Right cardiac atrium (tissue), 5 donors: ENCODE measurements at regions not wholly inside any gene's neighbourhood (a gene's known extent, or its start where the extent isn't known, plus 50 kb on each side); places are given as distances from the start of the nearest gene placed in this dataset.

Experiments
- ATAC-seq, 2 donors: fragments of 200-7000 bp; cut with Tn5 transposase; one replicate each; pipeline versions ENCODE4 v1.8.0 to v1.9.1; 2020; ENCODE audit warnings: moderate library complexity in 2 of 2, mild to moderate bottlenecking in 1 of 2
- DNase-seq, 3 donors: peaks; one replicate each; pipeline ENCODE4 v3.0.0-alpha.2; 2020
- H3K27ac ChIP-seq: one replicate; pipeline ENCODE4 v1.5.1; 2013; ENCODE audit warnings: mild to moderate bottlenecking, low read length, control low read depth, moderate library complexity
- H3K27me3 ChIP-seq: one replicate; pipeline ENCODE4 v1.6.1; 2013; ENCODE audit not compliant: control insufficient read depth, insufficient read depth
- H3K4me1 ChIP-seq: one replicate; pipeline ENCODE4 v1.6.1; 2013; ENCODE audit warnings: low read length; ENCODE audit not compliant: control insufficient read depth, insufficient read depth
- H3K4me3 ChIP-seq: one replicate; pipeline ENCODE4 v1.5.1; 2013; ENCODE audit warnings: low read length, control low read depth
- H3K9me3 ChIP-seq: one replicate; pipeline ENCODE4 v1.6.1; 2013; ENCODE audit warnings: low read length; ENCODE audit not compliant: control insufficient read depth
- WGBS: extraction: QIAGEN DNeasy Blood & Tissue Kit; methylation state at CpG from one replicate; pipeline ENCODE4 v1.1.7; 2013; 5-methylcytosine and 5-hydroxymethylcytosine counted together
- intact Hi-C, 4 donors: fragments of 100-400 bp; cut with DNase I; formaldehyde crosslinking; loops; one replicate each; pipeline versions ENCODE4 v1.11.0 to v1.14.0; 2022 to 2023
- donor health status: healthy with polysubstance abuse.
- donor health status: DM: no; HTN: yes; CAD: no.
- donor health status: DM: no; HTN: no; CAD: no.
- donor health status: DM: no; HTN: yes; CAD: no; lungs with severe emphysema.
- donor health status: DM: yes; HTN: yes; CAD: no.

DNA sequence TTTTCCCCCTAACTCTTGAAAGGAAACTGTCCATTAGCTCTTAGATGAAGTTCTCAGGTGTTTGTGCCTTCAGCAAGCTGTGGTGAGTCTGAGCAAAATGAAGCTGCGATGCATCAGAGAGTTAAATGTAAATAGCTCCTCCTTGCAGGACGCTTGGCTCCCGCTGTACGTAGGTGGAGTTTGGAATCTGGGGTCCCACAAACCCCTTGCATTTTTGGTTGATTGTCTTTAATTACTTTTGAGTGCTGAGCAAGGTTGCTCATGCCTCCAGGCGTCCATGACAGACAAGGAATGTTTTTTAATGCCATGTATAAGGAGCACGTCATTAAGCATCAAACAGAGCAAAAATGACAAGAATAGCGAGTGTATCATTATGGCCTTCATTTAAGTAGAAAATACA is 300.5 kb downstream of the TFAP2C start:
- DNase-seq (no peak), ATAC-seq (no peak)
- 13% methylated on average over 7 of the region's 7 CpGs for WGBS
- Histone ChIP-seq H3K4me3 (no peak overlapping the region), H3K4me1 (no peaks in the 10 kb centered on the region), H3K9me3 (no peaks in the 10 kb centered on the region), H3K27ac (no peak overlapping the region), H3K27me3 (peaks cover 3% of the 10 kb centered on the region)
- intact Hi-C loops, result no loop called here

DNA sequence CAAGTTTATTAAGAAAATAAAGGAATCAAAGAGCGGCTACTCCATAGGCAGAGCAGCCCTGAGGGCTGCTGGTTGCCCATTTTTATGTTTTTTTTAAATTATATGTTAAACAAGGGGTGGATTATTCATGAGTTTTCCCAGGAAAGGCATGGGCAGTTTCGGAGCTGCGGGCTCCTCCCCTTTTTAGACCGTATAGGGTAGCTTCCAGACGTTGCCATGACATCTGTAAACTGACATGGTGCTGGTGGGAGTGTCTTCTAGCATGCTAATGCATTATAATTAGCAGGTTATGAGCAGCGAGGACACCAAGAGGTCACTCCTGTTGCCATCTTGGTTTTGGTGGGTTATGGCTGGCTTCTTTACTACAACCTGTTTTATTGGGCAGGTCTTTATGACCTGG is 301.8 kb downstream of the TFAP2C start:
- H3K4me1 ChIP-seq, result no peaks in the 10 kb centered on the region
- no peak overlapping the region for H3K4me3 ChIP-seq
- 71% methylated on average over 6 of the region's 6 CpGs for WGBS
- intact Hi-C loops, result no loop called here
- no peak for DNase-seq
- H3K27me3 ChIP-seq, result peaks cover 3% of the 10 kb centered on the region
- ATAC-seq, result no peak
- H3K27ac ChIP-seq, result no peak overlapping the region
- H3K9me3 ChIP-seq, result no peaks in the 10 kb centered on the region

DNA sequence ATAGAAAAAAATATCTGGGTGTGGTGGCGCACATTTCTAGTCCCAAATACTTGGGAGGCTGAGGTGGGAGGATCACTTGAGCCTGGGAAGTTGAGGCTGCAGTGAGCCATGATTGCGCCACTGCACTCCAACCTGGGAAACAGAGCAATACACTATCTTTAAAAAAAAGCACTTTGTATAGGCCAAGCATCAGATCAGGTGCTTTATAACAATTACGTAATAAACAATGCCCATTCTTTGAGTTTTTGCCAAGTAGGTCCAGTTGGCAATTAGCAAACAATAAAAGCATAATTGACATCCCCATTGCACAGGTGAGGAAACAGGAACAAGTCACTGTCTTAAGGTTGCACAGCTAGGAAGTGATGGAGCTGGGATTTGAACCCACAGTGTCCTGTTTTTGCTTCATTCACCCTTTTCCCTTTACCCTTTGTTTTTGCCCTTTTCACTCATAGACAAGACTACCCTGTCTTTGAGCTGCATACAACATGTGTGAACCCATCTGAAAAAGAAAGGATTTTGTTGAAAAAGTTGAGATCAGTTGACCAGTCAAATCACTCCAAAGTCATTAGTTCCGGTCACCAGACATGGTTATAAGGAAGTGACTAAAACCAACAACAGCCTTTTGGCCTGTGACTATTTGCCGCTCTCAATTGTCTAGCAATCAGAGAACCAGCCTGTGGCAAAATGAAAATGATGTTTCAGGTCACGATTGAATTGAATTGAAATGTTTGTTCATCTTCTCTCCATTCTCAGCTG is 303.6 kb downstream of the TFAP2C start:
- DNase-seq (no peak), ATAC-seq (no peak)
- no peaks in the 10 kb centered on the region for H3K9me3 ChIP-seq
- 81% methylated on average over 6 of the region's 6 CpGs for WGBS
- no peak overlapping the region for H3K4me3 ChIP-seq
- H3K27ac ChIP-seq, result no peak overlapping the region
- H3K27me3 ChIP-seq, result peaks cover 3% of the 10 kb centered on the region
- no peaks in the 10 kb centered on the region for H3K4me1 ChIP-seq
- intact Hi-C loops, result no loop called here

DNA sequence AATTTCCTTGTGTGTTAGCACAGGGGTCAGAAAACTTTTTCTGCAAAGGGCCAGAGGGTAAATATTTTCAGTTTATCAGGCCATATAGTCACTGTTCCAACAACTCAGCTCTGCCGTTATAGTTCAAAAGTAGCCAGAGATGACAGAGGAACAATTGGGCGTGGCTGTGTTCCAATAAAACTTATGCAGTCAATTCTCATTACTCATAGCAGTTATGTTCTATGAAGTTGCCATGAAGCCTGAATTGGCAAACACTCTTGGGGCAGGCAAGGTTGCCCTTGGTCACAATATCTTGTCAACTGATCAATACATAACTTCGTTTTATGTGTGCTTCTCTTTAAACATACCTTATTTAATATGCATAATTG is 304.2 kb downstream of the TFAP2C start:
- no peak overlapping the region for H3K27ac ChIP-seq
- DNase-seq (no peak), ATAC-seq (no peak)
- 65% methylated on average over 3 of the region's 3 CpGs for WGBS
- peaks cover 5% of the 10 kb centered on the region for H3K27me3 ChIP-seq
- intact Hi-C loops, result no loop called here
- H3K4me3 ChIP-seq, result no peak overlapping the region
- H3K9me3 ChIP-seq, result no peaks in the 10 kb centered on the region
- no peaks in the 10 kb centered on the region for H3K4me1 ChIP-seq

DNA sequence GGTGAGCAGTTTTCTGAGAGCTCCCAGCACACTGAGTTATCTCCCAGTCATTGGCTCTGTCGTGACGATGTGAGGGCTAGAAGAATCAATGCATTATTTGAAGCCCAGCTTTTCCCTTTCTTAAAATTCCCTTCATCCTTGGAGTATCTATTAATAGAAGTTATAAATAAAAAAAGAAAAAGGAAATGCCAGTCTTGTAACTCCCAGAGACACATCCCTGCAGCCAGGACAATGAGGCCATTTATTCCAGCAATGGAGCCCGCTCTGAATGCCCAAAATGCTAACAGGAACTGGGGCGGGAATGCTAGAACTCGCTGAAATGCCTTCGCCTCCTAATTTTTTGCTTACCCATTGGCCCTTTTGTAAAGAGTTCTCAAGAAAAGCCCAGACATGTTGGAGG is 305.8 kb downstream of the TFAP2C start:
- Histone ChIP-seq H3K4me3 (no peak overlapping the region), H3K4me1 (no peaks in the 10 kb centered on the region), H3K27ac (no peak overlapping the region), H3K27me3 (peaks cover 2% of the 10 kb centered on the region), H3K9me3 (no peaks in the 10 kb centered on the region)
- ATAC-seq (no peak), DNase-seq (no peak)
- intact Hi-C loops, result no loop called here
- WGBS, result 60% methylated on average over 6 of the region's 6 CpGs

DNA sequence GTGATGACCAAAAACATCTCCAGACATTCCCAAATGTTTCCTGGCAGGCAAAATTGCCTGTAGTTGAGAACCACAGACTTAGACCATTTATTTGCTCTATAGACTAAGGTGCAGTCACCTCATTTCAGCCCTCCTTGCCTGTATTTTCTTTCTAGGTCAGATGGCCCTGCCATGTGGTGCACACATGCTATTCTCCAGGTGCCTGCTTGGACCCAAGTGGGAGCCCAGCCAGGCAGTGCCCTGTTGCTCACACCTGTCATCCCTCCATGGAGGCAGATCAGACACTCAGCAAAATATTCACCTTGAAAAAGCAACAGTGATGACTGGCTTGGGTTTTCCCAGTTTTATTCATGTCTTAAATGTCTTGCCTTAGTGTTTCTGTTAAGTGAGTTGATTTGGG is 311.4 kb downstream of the TFAP2C start:
- peaks cover 2% of the 10 kb centered on the region for H3K27me3 ChIP-seq
- intact Hi-C loops, result no loop called here

DNA sequence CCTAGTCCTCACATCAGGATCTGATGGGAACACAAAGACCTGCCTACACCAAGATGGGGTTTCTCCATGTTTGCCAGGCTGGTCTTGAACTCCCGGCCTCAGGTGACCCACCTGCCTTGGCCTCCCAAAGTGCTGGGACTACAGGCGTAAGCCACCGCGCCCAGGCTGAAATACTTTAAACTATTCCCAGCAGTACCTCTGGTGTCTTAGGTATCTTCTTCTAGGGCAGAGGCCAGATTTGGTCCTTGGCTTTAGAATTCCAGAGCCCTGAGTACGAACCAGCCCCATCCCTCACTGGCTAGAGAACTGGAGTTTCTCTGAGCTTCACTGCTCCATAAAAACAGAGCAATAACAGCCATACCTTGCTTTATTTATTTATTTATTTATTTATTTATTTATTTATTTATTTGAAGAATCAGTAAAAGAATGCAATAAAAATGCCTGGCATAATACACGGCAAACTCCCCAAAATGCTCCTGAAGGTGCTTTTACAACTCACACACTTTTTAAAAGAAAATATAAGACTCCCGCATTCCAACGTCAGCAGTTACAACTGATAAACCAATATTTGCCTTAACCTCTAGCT is 312.1 kb downstream of the TFAP2C start:
- ATAC-seq, result no peak
- no peak overlapping the region for H3K4me3 ChIP-seq
- peaks cover 2% of the 10 kb centered on the region for H3K27me3 ChIP-seq
- no peaks in the 10 kb centered on the region for H3K4me1 ChIP-seq
- H3K27ac ChIP-seq, result no peak overlapping the region
- 74% methylated on average over 8 of the region's 8 CpGs for WGBS
- DNase-seq, result no peak
- intact Hi-C loops, result no loop called here
- H3K9me3 ChIP-seq, result no peaks in the 10 kb centered on the region

More for the DNA sequence above, 311.4 kb downstream of the TFAP2C start:
- DNase-seq, result no peak
- Histone ChIP-seq H3K9me3 (no peaks in the 10 kb centered on the region), H3K4me3 (no peak overlapping the region), H3K27ac (no peak overlapping the region), H3K4me1 (no peaks in the 10 kb centered on the region)
- no peak for ATAC-seq

DNA sequence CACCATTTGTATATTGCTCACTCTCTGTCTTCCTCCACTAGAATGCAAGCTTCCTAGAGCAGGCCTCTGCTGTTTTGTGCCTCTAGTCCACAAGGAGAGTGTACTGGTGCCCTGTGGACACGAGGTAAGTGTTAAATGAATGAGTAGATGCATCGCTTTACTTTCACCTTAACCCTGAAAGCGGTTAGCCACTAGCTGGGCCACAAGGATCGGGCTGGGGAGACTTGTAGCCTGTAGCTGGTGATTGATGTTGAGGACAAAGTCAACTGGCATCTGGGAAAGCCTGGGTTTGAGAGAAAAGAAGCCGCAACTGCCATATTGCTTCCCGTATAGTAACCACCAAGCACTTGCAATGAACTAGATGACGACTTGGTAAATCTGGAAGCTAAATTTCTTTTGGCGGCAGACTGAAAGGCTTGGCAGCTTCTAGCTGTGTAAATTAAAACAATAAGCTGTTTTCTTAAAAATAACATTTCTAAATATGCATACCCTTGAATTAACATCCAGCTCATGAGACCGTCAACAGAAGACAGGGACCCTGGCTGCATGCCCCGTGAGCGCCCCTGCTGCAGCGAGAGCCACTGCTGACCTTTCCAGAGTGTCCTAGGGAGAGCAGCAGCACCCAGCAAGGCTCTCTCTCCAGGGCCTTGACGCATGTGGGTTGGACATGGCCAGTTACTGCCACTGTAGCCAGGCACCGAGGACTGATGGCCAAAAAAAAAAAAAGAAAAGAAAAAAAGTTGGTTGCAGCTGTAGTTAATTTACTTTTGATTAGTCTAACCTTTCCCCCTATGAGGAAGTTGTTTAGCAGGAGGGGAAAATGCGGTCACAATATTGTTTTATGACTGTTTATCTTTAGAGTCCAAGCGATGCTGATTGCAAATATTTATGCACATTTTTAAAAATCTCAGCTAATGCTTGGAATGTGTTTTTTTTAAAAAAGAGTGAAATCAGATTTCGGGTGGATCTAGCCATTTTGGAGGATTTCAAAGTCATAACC is 315.1 kb downstream of the TFAP2C start:
- 63% methylated on average over 17 of the region's 17 CpGs for WGBS

DNA sequence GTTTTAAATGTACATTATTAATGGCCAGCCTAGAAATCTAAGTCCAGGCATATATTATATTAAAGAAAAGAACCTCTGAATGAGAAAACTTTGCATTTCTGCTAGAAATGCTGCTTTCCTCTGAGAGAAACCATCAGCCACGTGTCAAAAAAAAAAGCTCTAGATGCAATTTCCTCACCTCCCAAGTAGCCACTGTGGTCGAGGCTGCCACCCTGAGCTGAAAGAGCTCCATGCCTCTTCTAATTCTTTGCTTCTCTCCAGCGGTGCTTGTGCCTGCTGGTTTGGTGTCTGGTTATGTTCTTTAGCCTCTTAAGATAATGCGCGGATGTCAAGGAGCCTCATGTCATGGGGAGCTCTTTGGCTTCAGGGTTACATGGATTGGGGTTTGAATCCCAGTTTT is 316.0 kb downstream of the TFAP2C start:
- no peaks in the 10 kb centered on the region for H3K9me3 ChIP-seq
- intact Hi-C loops, result no loop called here
- 48% methylated on average over 5 of the region's 5 CpGs for WGBS
- DNase-seq (no peak), ATAC-seq (no peak)
- H3K4me3 ChIP-seq, result no peak overlapping the region
- H3K27me3 ChIP-seq, result no peaks in the 10 kb centered on the region
- H3K27ac ChIP-seq, result no peak overlapping the region
- no peaks in the 10 kb centered on the region for H3K4me1 ChIP-seq

More for the DNA sequence above, 315.1 kb downstream of the TFAP2C start:
- Histone ChIP-seq H3K4me1 (no peaks in the 10 kb centered on the region), H3K4me3 (no peak overlapping the region), H3K27ac (no peak overlapping the region), H3K27me3 (no peaks in the 10 kb centered on the region), H3K9me3 (no peaks in the 10 kb centered on the region)
- intact Hi-C loops, result no loop called here
- DNase-seq, result no peak
- no peak for ATAC-seq

DNA sequence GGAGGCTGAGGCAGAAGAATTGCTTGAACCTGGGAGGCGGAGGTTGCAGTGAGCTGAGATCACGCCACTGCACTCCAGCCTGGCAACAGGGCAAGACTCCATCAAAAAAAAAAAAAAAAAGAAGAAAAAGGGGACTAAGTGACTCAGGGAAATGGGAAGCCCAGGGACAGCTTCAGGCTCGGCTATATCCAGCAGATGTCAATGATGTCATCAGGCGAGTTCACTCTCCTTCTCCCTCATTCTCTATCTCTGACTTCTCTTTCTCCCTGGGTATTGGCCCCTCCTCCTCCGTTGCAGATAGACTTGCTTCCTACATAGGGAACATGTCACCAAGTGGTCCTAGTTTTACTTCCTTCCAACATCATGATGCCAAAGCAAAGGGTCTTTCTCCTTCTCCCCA is 316.8 kb downstream of the TFAP2C start:
- WGBS, result 79% methylated on average over 5 of the region's 5 CpGs
- Histone ChIP-seq H3K27ac (no peak overlapping the region), H3K4me1 (no peaks in the 10 kb centered on the region), H3K9me3 (no peaks in the 10 kb centered on the region), H3K4me3 (no peak overlapping the region), H3K27me3 (no peaks in the 10 kb centered on the region)
- DNase-seq (no peak), ATAC-seq (no peak)
- intact Hi-C loops, result no loop called here

DNA sequence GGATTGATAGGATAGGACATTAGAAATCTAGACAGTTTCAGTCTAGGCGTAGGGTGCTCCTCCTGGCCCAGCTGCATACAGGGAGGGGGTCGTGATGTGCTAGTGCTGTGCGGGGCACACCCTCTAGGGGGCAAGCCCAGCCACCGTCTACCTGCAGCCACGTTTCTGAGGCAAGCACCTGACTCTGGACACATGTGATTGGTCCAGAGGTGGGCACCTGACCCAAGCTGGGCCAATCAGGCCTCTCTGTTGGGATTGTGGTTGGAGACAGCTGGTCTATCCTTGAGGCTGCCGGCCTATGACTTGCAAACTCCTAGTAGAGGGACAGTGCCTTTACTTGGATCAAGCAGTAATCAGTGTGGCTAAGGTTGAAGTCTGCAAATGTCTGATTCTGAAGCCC is 317.1 kb downstream of the BMP7 start:
- intact Hi-C loops, result no loop called here

More for the DNA sequence above, 317.1 kb downstream of the BMP7 start:
- WGBS, result 62% methylated on average over 6 of the region's 6 CpGs
- DNase-seq (no peak), ATAC-seq (no peak)
- Histone ChIP-seq H3K27ac (no peak overlapping the region), H3K9me3 (no peaks in the 10 kb centered on the region), H3K4me3 (no peak overlapping the region), H3K27me3 (no peaks in the 10 kb centered on the region), H3K4me1 (no peaks in the 10 kb centered on the region)
